HEK293 (cell line): ENCODE measurements at regions not wholly inside any gene's neighbourhood (a gene's known extent, or its start where the extent isn't known, plus 50 kb on each side); places are given as distances from the start of the nearest gene placed in this dataset.

Source experiments
- GLIS1 ChIP-seq: fragments of 450-650 bp; formaldehyde crosslinking; IDR thresholded peaks from 2 replicates; pipeline ENCODE4 v1.5.1; 2016; ENCODE audit warnings: missing biosample characterization, missing genetic modification characterization
- KLF9 ChIP-seq: fragments of 450-650 bp; formaldehyde crosslinking; IDR thresholded peaks from 2 replicates; pipeline ENCODE4 v1.5.1; 2016; ENCODE audit warnings: missing biosample characterization, missing genetic modification characterization, low read depth
- SALL2 ChIP-seq: fragments of 450-650 bp; formaldehyde crosslinking; IDR thresholded peaks from 2 replicates; pipeline ENCODE4 v1.5.0; 2017; ENCODE audit warnings: missing biosample characterization, mild to moderate bottlenecking, missing genetic modification characterization, borderline replicate concordance
- ZBTB7A ChIP-seq: fragments of 450-650 bp; formaldehyde crosslinking; IDR thresholded peaks from 2 replicates; pipeline ENCODE4 v1.5.1; 2016; ENCODE audit warnings: low read depth, missing biosample characterization, missing genetic modification characterization
- ZIC2 ChIP-seq: fragments of 450-650 bp; formaldehyde crosslinking; IDR thresholded peaks from 2 replicates; pipeline ENCODE4 v1.5.1; 2016; ENCODE audit warnings: missing biosample characterization, missing genetic modification characterization
- ZNF121 ChIP-seq: fragments of 450-650 bp; formaldehyde crosslinking; IDR thresholded peaks from 2 replicates; pipeline ENCODE4 v1.5.1; 2016; ENCODE audit warnings: missing biosample characterization, missing genetic modification characterization
- ZNF239 ChIP-seq: fragments of 450-650 bp; formaldehyde crosslinking; IDR thresholded peaks from 2 replicates; pipeline ENCODE4 v1.5.1; 2016; ENCODE audit warnings: missing biosample characterization, missing genetic modification characterization
- ZNF677 ChIP-seq: fragments of 450-650 bp; IDR thresholded peaks from 2 replicates; pipeline ENCODE4 v1.5.0; 2018; ENCODE audit warnings: missing biosample characterization, mild to moderate bottlenecking, missing genetic modification characterization, moderate library complexity
- ZXDB ChIP-seq: fragments of 450-650 bp; formaldehyde crosslinking; IDR thresholded peaks from 2 replicates; pipeline ENCODE4 v1.5.1; 2016; ENCODE audit warnings: missing biosample characterization, missing genetic modification characterization
- TF ChIP-seq, protein P1 (sequence below): fragments of 450-650 bp; formaldehyde crosslinking; IDR thresholded peaks from 2 replicates; pipeline ENCODE4 v1.5.1; 2016; ENCODE audit warnings: missing biosample characterization, missing genetic modification characterization
- TF ChIP-seq, protein P2 (sequence below): fragments of 450-650 bp; formaldehyde crosslinking; IDR thresholded peaks from 2 replicates; pipeline ENCODE4 v1.5.1; 2016; ENCODE audit warnings: missing biosample characterization, missing genetic modification characterization

DNA sequence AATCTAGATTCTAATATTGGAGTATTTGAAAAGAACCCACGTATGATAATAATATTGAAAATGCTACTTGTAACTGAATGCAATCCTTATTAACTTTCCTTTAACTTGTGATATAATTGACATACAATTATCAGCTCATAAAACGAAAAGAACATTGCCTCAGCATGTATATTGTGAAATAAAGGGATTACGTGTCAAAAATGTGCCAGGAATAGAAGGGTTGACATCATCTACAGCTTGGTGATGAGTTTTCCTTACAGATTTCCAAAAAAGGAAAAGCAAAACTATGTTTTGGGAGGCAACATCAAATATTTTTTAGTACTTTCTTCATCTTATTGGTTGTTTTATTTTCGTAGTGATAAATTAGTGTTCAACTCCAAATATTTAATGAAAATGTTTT is 266.0 kb upstream of the PTGER4 start:
- TF ChIP-seq GLIS1 (no peak), SALL2 (no peak), ZNF677 (no peak), ZIC2 (no peak), ZNF121 (tag by site-specific recombination) (no peak), ZXDB (tag by site-specific recombination) (no peak), KLF9 (tag by site-specific recombination) (no peak), ZBTB7A (tag by site-specific recombination) (no peak), ZNF239 (no peak)
- TF ChIP-seq, protein P1, sequence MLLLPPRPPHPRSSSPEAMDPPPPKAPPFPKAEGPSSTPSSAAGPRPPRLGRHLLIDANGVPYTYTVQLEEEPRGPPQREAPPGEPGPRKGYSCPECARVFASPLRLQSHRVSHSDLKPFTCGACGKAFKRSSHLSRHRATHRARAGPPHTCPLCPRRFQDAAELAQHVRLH (tag by site-specific recombination) = no peak
- TF ChIP-seq, protein P2, sequence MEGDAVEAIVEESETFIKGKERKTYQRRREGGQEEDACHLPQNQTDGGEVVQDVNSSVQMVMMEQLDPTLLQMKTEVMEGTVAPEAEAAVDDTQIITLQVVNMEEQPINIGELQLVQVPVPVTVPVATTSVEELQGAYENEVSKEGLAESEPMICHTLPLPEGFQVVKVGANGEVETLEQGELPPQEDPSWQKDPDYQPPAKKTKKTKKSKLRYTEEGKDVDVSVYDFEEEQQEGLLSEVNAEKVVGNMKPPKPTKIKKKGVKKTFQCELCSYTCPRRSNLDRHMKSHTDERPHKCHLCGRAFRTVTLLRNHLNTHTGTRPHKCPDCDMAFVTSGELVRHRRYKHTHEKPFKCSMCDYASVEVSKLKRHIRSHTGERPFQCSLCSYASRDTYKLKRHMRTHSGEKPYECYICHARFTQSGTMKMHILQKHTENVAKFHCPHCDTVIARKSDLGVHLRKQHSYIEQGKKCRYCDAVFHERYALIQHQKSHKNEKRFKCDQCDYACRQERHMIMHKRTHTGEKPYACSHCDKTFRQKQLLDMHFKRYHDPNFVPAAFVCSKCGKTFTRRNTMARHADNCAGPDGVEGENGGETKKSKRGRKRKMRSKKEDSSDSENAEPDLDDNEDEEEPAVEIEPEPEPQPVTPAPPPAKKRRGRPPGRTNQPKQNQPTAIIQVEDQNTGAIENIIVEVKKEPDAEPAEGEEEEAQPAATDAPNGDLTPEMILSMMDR (tag by site-specific recombination) = no peak
